Right lobe of liver (tissue), 6 donors: ENCODE measurements at regions not wholly inside any gene's neighbourhood (a gene's known extent, or its start where the extent isn't known, plus 50 kb on each side); places are given as distances from the start of the nearest gene placed in this dataset.
"Not testable (repeated sequence)": the region's sequence is repeated elsewhere in the genome, so short reads cannot be mapped to it uniquely, and the experiment has no call there.

Source experiments
- ATAC-seq, 4 donors: fragments of 200-7000 bp; cut with Tn5 transposase; one replicate each; pipeline ENCODE4 v1.9.1; 2020; ENCODE audit warnings: mild to moderate bottlenecking in 4 of 4, moderate library complexity in 4 of 4
- DNase-seq, 3 donors: peaks; one replicate each; pipeline ENCODE4 v3.0.0-alpha.2; 2020
- H3K27ac ChIP-seq, 3 donors: fragments of 200-600 bp; one replicate each; pipeline ENCODE4 v1.8.0; 2022
- H3K27me3 ChIP-seq, 2 donors: fragments of 200-600 bp; one replicate each; pipeline ENCODE4 v1.8.0; 2022
- H3K36me3 ChIP-seq, 4 donors: fragments of 200-600 bp; sonication (generic) in 1 of 4; one replicate each; pipeline versions ENCODE4 v1.5.1 to v1.8.0; 2017 to 2022; ENCODE audit warnings: control low read depth in 1 of 4
- H3K4me1 ChIP-seq, 4 donors: fragments of 200-600 bp; sonication (generic) in 1 of 4; one replicate each; pipeline versions ENCODE4 v1.5.1 to v1.8.0; 2017 to 2022; ENCODE audit warnings: control low read depth in 1 of 4
- H3K4me3 ChIP-seq, 3 donors: fragments of 200-600 bp; one replicate each; pipeline ENCODE4 v1.8.0; 2022
- H3K9me3 ChIP-seq, 4 donors: fragments of 200-600 bp; sonication (generic) in 1 of 4; one replicate each; pipeline versions ENCODE4 v1.5.1 to v1.8.0; 2017 to 2022; ENCODE audit warnings: control low read depth in 1 of 4
- POLR2A ChIP-seq: fragments of 450-650 bp; IDR thresholded peaks from one replicate; pipeline ENCODE4 v1.6.1; 2017; ENCODE audit warnings: antibody characterized with exemption, mild to moderate bottlenecking
- WGBS: methylation state at CpG from one replicate; pipeline ENCODE4 v1.1.6; 2018; ENCODE audit warnings: low coverage, low lambda C conversion rate; ENCODE audit not compliant: insufficient coverage; ENCODE audit errors: missing lambda C conversion rate; 5-methylcytosine and 5-hydroxymethylcytosine counted together
- intact Hi-C, 2 donors: fragments of 100-400 bp; cut with DNase I; formaldehyde crosslinking; loops; one replicate each; pipeline versions ENCODE4 v1.11.2 to v1.14.1; 2022
- TF ChIP-seq, protein P1 (sequence below), 4 donors: fragments of 200-600 bp in 3 of 4; fragments of 450-650 bp in 1 of 4; IDR thresholded peaks; one replicate each; pipeline versions ENCODE4 v1.5.1 to v1.8.0; 2016 to 2022; ENCODE audit warnings: antibody characterized with exemption in 4 of 4, mild to moderate bottlenecking in 2 of 4
- donor health status: DM: no; HTN: yes; CAD: no.
- donor health status: DM: no; HTN: no; CAD: no.
- donor health status: DM: no; HTN: no; CAD: no.
- donor health status: DM: no; HTN: yes; CAD: no.
- donor health status: DM: no; HTN: yes; CAD: no.

DNA sequence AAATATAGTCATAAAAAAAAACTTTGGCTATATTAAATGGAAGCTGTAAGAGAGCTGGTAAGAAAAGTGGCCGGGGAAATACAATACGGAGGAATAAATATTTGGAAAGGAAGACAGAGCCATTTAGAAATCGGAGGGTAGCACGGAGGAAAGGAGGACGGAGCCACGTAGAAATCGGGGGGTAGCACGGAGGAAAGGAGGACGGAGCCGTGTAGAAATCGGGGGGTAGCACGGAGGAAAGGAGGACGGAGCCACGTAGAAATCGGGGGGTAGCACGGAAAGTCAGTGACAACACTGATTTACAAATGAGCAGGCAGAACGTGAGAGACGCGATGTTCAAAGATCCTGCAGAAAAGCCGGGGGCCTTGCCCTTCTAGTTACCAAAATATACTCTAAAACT is 189.0 kb downstream of the BANP start:
- WGBS = 79% methylated on average over 12 of the region's 20 CpGs
- H3K27me3 ChIP-seq, H3K27ac ChIP-seq, H3K36me3 ChIP-seq, H3K9me3 ChIP-seq, intact Hi-C loops, ATAC-seq, H3K4me1 ChIP-seq, H3K4me3 ChIP-seq, DNase-seq: not testable (repeated sequence)

DNA sequence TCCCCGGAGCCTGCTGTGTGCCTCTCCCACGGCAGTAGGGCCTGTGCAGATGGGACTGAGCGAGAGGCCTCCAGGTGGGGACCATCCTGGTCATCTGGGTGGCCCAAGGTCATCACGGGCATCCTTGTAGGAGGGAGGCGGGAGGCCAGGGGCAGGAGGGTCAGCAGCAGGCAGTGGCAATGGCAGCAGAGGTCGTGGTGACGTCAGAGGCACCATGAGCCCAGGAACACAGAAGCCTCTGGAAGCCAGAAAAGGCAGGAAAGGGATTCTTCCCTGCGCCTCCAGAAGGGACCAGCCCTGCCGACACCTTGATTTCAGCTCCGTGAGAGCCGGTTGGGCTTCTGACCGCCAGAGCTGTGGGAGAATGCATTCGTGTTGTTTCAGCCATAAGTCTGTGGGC is 190.3 kb downstream of the BANP start:
- ATAC-seq = no peak
- TF ChIP-seq, protein P1, sequence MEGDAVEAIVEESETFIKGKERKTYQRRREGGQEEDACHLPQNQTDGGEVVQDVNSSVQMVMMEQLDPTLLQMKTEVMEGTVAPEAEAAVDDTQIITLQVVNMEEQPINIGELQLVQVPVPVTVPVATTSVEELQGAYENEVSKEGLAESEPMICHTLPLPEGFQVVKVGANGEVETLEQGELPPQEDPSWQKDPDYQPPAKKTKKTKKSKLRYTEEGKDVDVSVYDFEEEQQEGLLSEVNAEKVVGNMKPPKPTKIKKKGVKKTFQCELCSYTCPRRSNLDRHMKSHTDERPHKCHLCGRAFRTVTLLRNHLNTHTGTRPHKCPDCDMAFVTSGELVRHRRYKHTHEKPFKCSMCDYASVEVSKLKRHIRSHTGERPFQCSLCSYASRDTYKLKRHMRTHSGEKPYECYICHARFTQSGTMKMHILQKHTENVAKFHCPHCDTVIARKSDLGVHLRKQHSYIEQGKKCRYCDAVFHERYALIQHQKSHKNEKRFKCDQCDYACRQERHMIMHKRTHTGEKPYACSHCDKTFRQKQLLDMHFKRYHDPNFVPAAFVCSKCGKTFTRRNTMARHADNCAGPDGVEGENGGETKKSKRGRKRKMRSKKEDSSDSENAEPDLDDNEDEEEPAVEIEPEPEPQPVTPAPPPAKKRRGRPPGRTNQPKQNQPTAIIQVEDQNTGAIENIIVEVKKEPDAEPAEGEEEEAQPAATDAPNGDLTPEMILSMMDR (IDR thresholded peaks at IDR 0.05) = no peak
- TF ChIP-seq POLR2A = no peak
- no peak overlapping the region for H3K4me3 ChIP-seq
- H3K36me3 ChIP-seq = no peaks in the 10 kb centered on the region
- WGBS = 77% methylated on average over 3 of the region's 13 CpGs
- H3K27ac ChIP-seq = no peak overlapping the region
- DNase-seq = no peak
- intact Hi-C loops = no loop called here
- no peaks in the 10 kb centered on the region for H3K27me3 ChIP-seq
- H3K4me1 ChIP-seq = no peaks in the 10 kb centered on the region
- no peaks in the 10 kb centered on the region for H3K9me3 ChIP-seq

DNA sequence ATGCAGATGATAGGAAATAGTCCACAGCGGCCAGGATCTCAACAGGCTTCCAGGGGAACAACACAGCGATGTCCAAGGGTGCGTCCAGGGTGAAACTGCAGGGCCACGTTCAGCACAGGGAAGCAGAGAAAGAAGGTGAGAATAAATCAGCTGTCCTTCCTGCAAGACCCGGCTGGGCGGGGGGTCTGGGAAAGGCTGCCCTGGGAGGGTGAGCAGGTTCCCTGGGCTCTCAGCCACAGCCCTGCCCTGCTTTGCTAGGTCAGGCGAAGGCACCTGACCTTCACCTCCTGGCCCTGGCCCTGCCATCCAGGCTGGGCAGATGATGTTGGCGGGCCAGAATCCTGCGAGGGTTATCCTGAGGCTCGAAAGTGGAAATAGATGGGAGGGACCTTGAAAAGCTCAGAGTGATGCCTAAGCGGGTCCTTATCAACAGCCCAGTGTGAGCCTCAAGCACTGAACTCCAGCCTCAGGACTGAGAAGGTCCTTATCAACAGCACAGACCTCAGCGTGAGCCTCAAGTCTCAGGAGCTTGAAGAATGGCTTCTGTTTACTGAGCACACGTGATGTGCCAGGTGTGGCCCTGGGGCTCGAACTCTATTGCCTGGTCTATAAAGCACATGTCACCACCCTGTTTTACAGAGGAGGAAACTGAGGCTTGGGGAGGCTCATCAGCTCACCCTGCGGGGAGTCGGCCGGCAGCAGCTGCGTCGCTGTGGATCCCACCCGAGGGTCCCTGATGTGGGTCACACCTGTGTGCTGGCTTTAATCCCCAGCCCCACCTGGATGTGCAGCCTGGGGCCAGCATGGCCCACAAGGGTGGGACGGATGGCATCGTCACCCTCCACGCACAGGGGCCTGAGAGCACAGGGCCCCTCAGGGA is 191.1 kb downstream of the BANP start:
- peak in 1 of 4 donors; percentile 36 for ATAC-seq
- intact Hi-C loops, H3K9me3 ChIP-seq, H3K4me3 ChIP-seq, H3K4me1 ChIP-seq, H3K27me3 ChIP-seq, H3K27ac ChIP-seq, H3K36me3 ChIP-seq, DNase-seq: not testable (repeated sequence)
- WGBS = 60% methylated on average over 2 of the region's 23 CpGs

DNA sequence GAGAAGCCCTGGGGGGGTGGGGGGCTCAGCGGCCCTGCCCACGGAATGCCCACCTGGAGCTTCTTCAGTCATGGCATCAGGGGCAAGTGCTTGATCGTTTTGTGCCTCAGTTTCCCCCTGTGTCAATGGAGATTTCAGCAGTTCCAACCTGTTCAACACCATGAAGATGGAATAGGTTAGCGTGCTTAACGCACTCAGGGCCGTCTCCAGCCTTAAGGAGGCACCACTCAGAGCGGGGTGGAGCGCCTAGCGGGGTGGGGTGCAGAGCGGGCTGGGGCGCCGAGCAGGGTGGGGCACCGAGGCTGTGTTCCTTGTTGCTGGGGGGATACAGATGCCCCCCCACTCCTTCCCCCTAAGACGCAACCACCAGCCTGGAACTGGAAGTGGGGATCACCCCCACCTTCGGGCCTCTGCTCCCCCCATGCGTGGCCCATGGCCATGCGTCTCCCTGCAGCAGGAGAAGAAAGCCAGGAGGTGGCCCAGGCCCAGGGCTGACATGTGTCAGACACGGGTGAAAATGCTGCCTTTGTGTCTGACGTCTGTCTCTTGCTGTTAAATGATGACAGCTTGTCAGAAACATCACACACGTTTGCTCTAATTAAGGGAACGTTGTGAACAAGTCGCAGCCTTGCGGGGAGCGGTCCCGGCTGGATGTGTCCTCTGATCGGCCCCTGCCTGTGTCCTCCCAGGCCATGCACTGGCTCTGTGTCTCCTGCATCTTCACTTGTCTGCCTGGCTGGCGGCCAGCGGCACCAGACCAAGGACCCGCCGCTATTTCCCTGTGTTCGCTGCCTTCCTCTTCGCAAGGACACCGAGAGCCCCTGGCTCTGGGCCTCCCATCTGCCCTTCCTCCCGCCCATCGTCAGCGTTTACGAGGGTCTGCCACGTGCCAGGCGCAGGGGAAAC is 192.1 kb downstream of the BANP start:
- H3K4me1 ChIP-seq, H3K36me3 ChIP-seq, H3K27me3 ChIP-seq, H3K9me3 ChIP-seq, intact Hi-C loops, H3K4me3 ChIP-seq, H3K27ac ChIP-seq: not testable (repeated sequence)
- WGBS = 39% methylated on average over 7 of the region's 39 CpGs
- ATAC-seq = peak; percentile 62 to 72 (median 67)
- DNase-seq = peak in 1 of 3 donors; percentile 35

DNA sequence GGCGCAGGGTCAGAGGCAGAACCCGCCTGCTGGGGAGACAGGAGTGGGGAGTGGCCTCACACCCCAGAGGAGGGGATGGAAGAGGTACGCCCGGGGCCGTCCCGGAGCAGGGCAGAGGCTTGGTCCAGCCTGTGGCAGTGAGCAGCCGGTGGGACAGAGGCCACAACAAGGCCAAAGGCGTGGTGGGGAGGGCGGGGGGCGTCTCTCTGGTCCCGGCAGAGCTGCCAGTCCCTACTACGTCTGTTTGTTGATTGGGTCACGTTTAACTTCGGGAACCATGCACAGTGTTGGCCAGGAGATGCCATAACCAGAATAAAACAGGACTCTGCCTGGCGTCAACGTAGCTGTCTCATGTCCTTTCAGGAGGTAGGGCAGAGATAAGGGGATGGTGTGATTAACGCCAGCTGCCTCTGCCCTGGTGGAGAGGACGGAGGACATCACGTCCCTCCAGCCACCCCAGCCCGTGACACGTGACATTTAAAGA is 192.8 kb downstream of the BANP start:
- H3K4me3 ChIP-seq = no peak overlapping the region
- ATAC-seq = peak; percentile 52 to 68 (median 62)
- DNase-seq = peak in 1 of 3 donors; percentile 31
- H3K27me3 ChIP-seq = no peaks in the 10 kb centered on the region
- H3K36me3 ChIP-seq = no peaks in the 10 kb centered on the region
- TF ChIP-seq, protein P1 (IDR thresholded peaks at IDR 0.05) = no peak
- no peak for TF ChIP-seq POLR2A
- intact Hi-C loops = no loop called here
- 24% methylated on average over 13 of the region's 21 CpGs for WGBS
- H3K27ac ChIP-seq = no peak overlapping the region
- no peaks in the 10 kb centered on the region for H3K9me3 ChIP-seq
- no peaks in the 10 kb centered on the region for H3K4me1 ChIP-seq

DNA sequence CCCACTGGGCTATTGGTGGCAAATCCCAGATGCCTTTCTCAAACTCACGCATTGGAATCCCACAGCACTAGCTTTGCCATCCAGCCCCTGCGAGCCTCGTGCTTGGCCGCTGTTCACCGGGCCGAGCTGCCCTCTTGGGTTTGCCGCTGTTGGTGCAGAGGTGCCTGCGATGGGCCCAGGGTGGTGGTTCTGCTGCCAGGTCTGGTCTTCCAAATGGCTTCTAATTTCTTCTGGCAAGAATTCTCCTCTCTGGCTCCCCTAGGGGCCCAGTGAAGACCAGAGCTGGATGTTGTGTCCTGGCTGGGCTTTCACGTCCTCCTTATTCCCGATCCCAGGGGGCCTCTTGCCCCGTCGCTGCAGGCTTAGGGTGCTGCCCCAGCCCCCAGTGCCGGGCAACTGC is 194.1 kb downstream of the BANP start:
- H3K4me1 ChIP-seq, intact Hi-C loops, DNase-seq, ATAC-seq, H3K4me3 ChIP-seq, H3K9me3 ChIP-seq, H3K27ac ChIP-seq, H3K27me3 ChIP-seq, H3K36me3 ChIP-seq: not testable (repeated sequence)
- WGBS = 57% methylated on average over 4 of the region's 13 CpGs

DNA sequence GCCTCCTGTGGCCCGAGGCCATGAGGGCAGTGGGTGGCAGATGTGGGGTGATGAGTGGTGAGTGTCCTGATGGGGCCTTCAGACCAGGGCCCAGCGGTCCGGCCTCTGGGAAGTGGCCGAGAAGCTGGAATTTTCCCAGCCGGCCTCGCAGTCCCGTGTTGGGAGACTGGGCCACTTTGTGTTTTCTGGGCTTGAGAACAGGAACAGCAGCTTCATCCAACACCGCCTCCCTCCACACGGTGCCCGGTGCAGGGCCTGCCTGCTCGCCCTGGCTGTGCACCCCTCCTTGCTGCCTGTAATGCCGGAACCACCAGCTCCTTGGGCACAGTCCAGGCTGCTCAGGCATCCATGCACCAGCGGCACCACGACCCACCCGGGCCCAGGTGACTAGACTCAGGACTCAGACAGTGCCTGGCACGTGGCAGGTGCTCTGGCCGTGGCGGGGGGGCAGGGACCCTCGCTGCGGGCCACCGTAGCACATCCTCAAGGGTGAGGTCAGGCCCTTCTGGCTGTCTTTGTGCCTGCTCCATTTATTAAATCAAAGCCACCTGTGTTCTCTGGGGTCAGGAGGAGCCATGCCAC is 194.7 kb downstream of the BANP start:
- H3K27me3 ChIP-seq, intact Hi-C loops, ATAC-seq, H3K4me3 ChIP-seq, DNase-seq, H3K36me3 ChIP-seq, H3K4me1 ChIP-seq, H3K27ac ChIP-seq, H3K9me3 ChIP-seq: not testable (repeated sequence)
- no CpG with 5 or more reads among the region's 21 CpGs for WGBS

DNA sequence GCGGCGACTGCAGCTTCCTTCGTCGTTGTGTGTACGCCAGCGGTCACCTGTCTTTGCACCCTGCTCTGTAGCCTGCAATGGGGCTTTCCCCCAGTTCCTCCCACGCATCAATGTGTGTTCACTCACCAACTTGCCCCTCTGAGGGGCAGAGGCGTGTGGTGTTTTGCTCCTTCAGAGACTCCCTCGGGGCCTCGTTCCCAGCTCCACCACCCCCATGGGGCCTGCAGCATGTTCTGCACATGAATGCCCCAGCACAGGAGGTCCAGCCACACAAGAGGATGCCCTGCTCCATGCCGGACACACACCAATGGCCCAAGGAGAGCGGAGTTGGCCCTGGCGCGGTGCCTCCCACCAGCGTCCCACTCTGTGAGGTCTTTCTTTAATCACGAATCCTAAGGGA is 196.8 kb downstream of the BANP start:
- DNase-seq = peak in 1 of 3 donors; percentile 44
- H3K4me3 ChIP-seq, H3K36me3 ChIP-seq, ATAC-seq, intact Hi-C loops, H3K27me3 ChIP-seq, H3K9me3 ChIP-seq, H3K27ac ChIP-seq, H3K4me1 ChIP-seq: not testable (repeated sequence)
- 83% methylated on average over 4 of the region's 16 CpGs for whole genome bisulfite sequencing

DNA sequence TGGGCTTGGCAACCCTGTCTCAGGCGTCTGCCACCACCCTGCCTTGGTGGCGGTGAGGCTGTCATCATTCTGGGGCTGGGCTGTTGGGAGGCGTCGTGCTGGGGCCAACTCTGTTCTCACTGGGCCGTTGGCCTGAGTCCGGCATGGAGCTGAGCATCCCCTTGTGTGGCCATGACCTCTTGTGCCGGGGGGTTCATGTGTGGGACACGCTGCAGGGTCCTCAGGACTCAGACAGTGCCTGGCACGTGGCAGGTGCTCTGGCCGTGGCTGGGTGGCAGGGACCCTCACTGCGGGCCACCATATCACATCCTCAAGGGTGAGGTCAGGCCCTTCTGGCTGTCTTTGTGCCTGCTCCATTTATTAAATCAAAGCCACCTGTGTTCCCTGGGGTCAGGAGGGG is 197.4 kb downstream of the BANP start:
- ATAC-seq, intact Hi-C loops: not testable (repeated sequence)
- WGBS = no CpG with 5 or more reads among the region's 11 CpGs

More for the DNA sequence above, 197.4 kb downstream of the BANP start:
- not testable (repeated sequence) for H3K4me3 ChIP-seq, H3K27ac ChIP-seq, H3K27me3 ChIP-seq, H3K36me3 ChIP-seq, H3K4me1 ChIP-seq, H3K9me3 ChIP-seq
- DNase-seq = peak in 1 of 3 donors; percentile 37
